HL-60/S4 treated with retinoic acid at 250 ng/mL for 4 days and 3 days (cell line): ENCODE measurements at regions not wholly inside any gene's neighbourhood (a gene's known extent, or its start where the extent isn't known, plus 50 kb on each side); places are given as distances from the start of the nearest gene placed in this dataset.

ENCODE experiments used
- in situ Hi-C: fragments of 300-500 bp; cut with MboI; formaldehyde crosslinking; loops from 2 replicates; pipeline ENCODE4 v1.7.0; 2022; ENCODE audit warnings: low sequenced_read_pairs

GRCh38 chr9:89744730-89745129, 139.9 kb downstream of the GADD45G start:
- in situ Hi-C loops = no loop called here

GRCh38 chr9:89745601-89746376, 141.0 kb downstream of the GADD45G start:
- in situ Hi-C loops = no loop called here

GRCh38 chr9:89746385-89747116, 141.7 kb downstream of the GADD45G start:
- in situ Hi-C loops = no loop called here

- in situ Hi-C loops = no loop called here
Observed at GRCh38 chr9:89747596-89747995, 142.8 kb downstream of the GADD45G start.

- in situ Hi-C loops = no loop called here
Observed at GRCh38 chr9:89748021-89748670, 143.3 kb downstream of the GADD45G start.

GRCh38 chr9:89748831-89749499, 144.2 kb downstream of the GADD45G start:
- in situ Hi-C loops = no loop called here

GRCh38 chr9:89749500-89750116, 144.8 kb downstream of the GADD45G start:
- in situ Hi-C loops = no loop called here

- in situ Hi-C loops = no loop called here
Observed at GRCh38 chr9:89750117-89750791, 145.4 kb downstream of the GADD45G start.

- in situ Hi-C loops = no loop called here
Observed at GRCh38 chr9:89751079-89751825, 146.4 kb downstream of the GADD45G start.

- in situ Hi-C loops = no loop called here
Observed at GRCh38 chr9:89752154-89752553, 147.3 kb downstream of the GADD45G start.

GRCh38 chr9:89753472-89754055, 148.8 kb downstream of the GADD45G start:
- in situ Hi-C loops = no loop called here

GRCh38 chr9:89754193-89754592, 149.4 kb downstream of the GADD45G start:
- in situ Hi-C loops = no loop called here

GRCh38 chr9:89755821-89756220, 151.0 kb downstream of the GADD45G start:
- in situ Hi-C loops = no loop called here

GRCh38 chr9:89756891-89757537, 152.2 kb downstream of the GADD45G start:
- in situ Hi-C loops = no loop called here

GRCh38 chr9:89757776-89758528, 153.1 kb downstream of the GADD45G start:
- in situ Hi-C loops = no loop called here

GRCh38 chr9:89759572-89759971, 154.8 kb downstream of the GADD45G start:
- in situ Hi-C loops = no loop called here

GRCh38 chr9:89760123-89760522, 155.3 kb downstream of the GADD45G start:
- in situ Hi-C loops = no loop called here

GRCh38 chr9:89764217-89764616, 159.4 kb downstream of the GADD45G start:
- in situ Hi-C loops = no loop called here
